Endothelial cell of umbilical vein (primary cell): ENCODE measurements at regions not wholly inside any gene's neighbourhood (a gene's known extent, or its start where the extent isn't known, plus 50 kb on each side); places are given as distances from the start of the nearest gene placed in this dataset.

Experiments used
- CTCF ChIP-seq, 2 donors: IDR thresholded peaks; 1 replicate in 1 of 2; 2 replicates in 1 of 2; pipeline ENCODE4 v1.5.1; 2011; ENCODE audit warnings: low read length in 2 of 2, mild to moderate bottlenecking in 2 of 2, moderate library complexity in 2 of 2, control low read depth in 1 of 2, inconsistent platforms in 1 of 2, low read depth in 1 of 2; ENCODE audit not compliant: insufficient read depth in 1 of 2; ENCODE audit errors: extremely low read depth in 1 of 2
- EZH2 ChIP-seq: IDR thresholded peaks from 2 replicates; pipeline ENCODE4 v1.6.1; 2012; ENCODE audit warnings: borderline replicate concordance, low read depth, mild to moderate bottlenecking, moderate library complexity, low read length, inconsistent platforms; ENCODE audit not compliant: severe bottlenecking
- FOS ChIP-seq: IDR thresholded peaks from 2 replicates; pipeline ENCODE4 v1.6.1; 2011; ENCODE audit warnings: mild to moderate bottlenecking, low read length, moderate library complexity, borderline replicate concordance; ENCODE audit not compliant: insufficient read depth
- GATA2 ChIP-seq: IDR thresholded peaks from 2 replicates; pipeline ENCODE4 v1.7.0; 2011; ENCODE audit warnings: low read depth, mild to moderate bottlenecking, moderate library complexity, mixed read lengths, low read length; ENCODE audit not compliant: insufficient read length, insufficient read depth
- MAX ChIP-seq: IDR thresholded peaks from 2 replicates; pipeline ENCODE4 v1.6.1; 2011; ENCODE audit not compliant: insufficient read depth, insufficient read length
- POLR2AphosphoS5 ChIP-seq: IDR thresholded peaks from 2 replicates; pipeline ENCODE4 v1.6.1; 2012; ENCODE audit warnings: low read depth, mild to moderate bottlenecking, control low read depth, low read length, moderate library complexity; ENCODE audit not compliant: insufficient read depth

GRCh38 chr2:16123421-16123820 is 183.1 kb downstream of the MYCN start:
- TF ChIP-seq CTCF (IDR thresholded peaks at IDR 0.05; ENCODE audit: extremely low read depth in 1 of 2, insufficient read depth in 1 of 2, low read depth in 1 of 2, low read length in 2 of 2) (no peak), POLR2AphosphoS5 (no peak), FOS (no peak), MAX (no peak), EZH2 (no peak), GATA2 (no peak)
